ENCODE measurements at regions not wholly inside any gene's neighbourhood (a gene's known extent, or its start where the extent isn't known, plus 50 kb on each side); places are given as distances from the start of the nearest gene placed in this dataset.

GRCh38 chr5:144538845-144539244, 368.2 kb downstream of the KCTD16 start:
- TF ChIP-seq CTCF (IDR thresholded peaks at IDR 0.05), result no peak
- no peak for TF ChIP-seq POLR2AphosphoS5 (IDR thresholded peaks at IDR 0.05)
- no peak for TF ChIP-seq EP300 (IDR thresholded peaks at IDR 0.05)

Data from stomach (tissue), 4 donors.